ENCODE measurements at regions not wholly inside any gene's neighbourhood (a gene's known extent, or its start where the extent isn't known, plus 50 kb on each side); places are given as distances from the start of the nearest gene placed in this dataset.

DNA sequence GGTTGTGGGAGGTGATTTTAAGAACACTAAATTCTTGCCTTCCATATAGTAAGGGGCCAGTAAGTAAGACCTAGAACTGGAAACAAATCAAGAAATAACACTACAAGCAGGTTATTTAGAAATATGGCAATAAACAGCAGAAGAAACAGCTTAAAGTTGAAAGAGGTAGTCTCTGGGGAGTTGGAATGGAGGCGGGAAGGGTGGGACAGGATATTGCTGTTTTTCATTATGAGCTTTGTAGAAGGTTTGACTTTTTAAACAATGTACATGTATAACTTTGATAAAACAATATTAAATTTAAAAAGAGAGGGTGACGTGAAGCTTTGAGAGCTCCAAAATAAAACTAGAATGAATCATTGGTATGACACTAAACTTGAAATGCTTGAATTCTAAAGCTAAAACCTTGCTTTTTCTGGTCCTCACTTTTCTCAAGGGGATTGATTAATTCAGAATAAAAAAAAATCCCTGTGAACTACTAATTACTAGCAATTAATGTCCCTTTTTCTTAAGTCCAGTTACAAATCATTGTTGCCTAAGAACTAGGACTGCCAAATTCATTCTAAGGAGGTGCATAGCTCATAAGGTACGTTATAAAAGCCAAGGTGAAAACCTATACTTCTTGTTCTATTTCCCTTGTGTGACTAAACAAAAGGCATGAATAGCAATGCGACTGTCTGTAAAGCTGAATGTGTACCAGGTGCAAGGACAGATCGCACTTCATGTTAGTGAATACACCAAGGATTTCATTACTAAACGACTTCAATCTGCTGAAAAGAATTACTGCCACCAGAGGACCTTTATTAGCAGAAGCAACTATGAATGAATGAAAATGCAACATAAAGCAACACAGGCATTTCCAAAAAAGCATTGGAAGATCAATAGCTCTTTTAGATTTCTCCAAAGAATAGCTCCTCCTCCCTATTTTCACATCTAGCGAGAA lies 177.5 kb downstream of the RBM43 start:
- DNase-seq (ENCODE audit: low spot score) (no peak), ATAC-seq (no peak)
- ChIA-PET CTCF (interaction anchor here (0.7 to 1.1 kb wide), 2 partner anchors 32 to 155 kb away, joined by 3 to 4 read pairs; no protein-coding TSS in a partner anchor), POLR2A (no interaction called here)
- Mint-ChIP-seq H3K27me3 (ENCODE audit: low read depth) (peaks cover 3% of the 10 kb centered on the region), H3K27ac (no peak overlapping the region), H3K9me3 (peaks cover 12% of the 10 kb centered on the region), H3K36me3 (peaks cover 12% of the 10 kb centered on the region), H3K4me3 (no peak overlapping the region), H3K4me1 (peaks cover 45% of the 10 kb centered on the region)
- TF ChIP-seq IRF2 (CRISPR knock-in tag; IDR thresholded peaks at IDR 0.05; ENCODE audit: borderline replicate concordance, low read depth) (no peak), ESRRA (CRISPR knock-in tag; IDR thresholded peaks at IDR 0.05; ENCODE audit: borderline replicate concordance) (no peak), HMGA2 (CRISPR knock-in tag; IDR thresholded peaks at IDR 0.05) (no peak), FOXK1 (CRISPR knock-in tag; IDR thresholded peaks at IDR 0.05) (no peak), SMAD3 (CRISPR knock-in tag; IDR thresholded peaks at IDR 0.05; ENCODE audit: borderline replicate concordance) (no peak), GRHL2 (CRISPR knock-in tag; IDR thresholded peaks at IDR 0.05; ENCODE audit: insufficient replicate concordance, severe bottlenecking) (no peak), ZNF121 (CRISPR knock-in tag; IDR thresholded peaks at IDR 0.05) (no peak)
- TF ChIP-seq, protein P1, sequence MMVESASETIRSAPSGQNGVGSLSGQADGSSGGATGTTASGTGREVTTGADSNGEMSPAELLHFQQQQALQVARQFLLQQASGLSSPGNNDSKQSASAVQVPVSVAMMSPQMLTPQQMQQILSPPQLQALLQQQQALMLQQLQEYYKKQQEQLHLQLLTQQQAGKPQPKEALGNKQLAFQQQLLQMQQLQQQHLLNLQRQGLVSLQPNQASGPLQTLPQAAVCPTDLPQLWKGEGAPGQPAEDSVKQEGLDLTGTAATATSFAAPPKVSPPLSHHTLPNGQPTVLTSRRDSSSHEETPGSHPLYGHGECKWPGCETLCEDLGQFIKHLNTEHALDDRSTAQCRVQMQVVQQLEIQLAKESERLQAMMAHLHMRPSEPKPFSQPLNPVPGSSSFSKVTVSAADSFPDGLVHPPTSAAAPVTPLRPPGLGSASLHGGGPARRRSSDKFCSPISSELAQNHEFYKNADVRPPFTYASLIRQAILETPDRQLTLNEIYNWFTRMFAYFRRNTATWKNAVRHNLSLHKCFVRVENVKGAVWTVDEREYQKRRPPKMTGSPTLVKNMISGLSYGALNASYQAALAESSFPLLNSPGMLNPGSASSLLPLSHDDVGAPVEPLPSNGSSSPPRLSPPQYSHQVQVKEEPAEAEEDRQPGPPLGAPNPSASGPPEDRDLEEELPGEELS (CRISPR knock-in tag; IDR thresholded peaks at IDR 0.05): no peak
- TF ChIP-seq, protein P2, sequence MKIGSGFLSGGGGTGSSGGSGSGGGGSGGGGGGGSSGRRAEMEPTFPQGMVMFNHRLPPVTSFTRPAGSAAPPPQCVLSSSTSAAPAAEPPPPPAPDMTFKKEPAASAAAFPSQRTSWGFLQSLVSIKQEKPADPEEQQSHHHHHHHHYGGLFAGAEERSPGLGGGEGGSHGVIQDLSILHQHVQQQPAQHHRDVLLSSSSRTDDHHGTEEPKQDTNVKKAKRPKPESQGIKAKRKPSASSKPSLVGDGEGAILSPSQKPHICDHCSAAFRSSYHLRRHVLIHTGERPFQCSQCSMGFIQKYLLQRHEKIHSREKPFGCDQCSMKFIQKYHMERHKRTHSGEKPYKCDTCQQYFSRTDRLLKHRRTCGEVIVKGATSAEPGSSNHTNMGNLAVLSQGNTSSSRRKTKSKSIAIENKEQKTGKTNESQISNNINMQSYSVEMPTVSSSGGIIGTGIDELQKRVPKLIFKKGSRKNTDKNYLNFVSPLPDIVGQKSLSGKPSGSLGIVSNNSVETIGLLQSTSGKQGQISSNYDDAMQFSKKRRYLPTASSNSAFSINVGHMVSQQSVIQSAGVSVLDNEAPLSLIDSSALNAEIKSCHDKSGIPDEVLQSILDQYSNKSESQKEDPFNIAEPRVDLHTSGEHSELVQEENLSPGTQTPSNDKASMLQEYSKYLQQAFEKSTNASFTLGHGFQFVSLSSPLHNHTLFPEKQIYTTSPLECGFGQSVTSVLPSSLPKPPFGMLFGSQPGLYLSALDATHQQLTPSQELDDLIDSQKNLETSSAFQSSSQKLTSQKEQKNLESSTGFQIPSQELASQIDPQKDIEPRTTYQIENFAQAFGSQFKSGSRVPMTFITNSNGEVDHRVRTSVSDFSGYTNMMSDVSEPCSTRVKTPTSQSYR (CRISPR knock-in tag; IDR thresholded peaks at IDR 0.05): no peak
- TF ChIP-seq, protein P3, sequence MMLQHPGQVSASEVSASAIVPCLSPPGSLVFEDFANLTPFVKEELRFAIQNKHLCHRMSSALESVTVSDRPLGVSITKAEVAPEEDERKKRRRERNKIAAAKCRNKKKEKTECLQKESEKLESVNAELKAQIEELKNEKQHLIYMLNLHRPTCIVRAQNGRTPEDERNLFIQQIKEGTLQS (CRISPR knock-in tag; conservative IDR thresholded peaks at IDR 0.05): no peak
- TF ChIP-seq, protein P4, sequence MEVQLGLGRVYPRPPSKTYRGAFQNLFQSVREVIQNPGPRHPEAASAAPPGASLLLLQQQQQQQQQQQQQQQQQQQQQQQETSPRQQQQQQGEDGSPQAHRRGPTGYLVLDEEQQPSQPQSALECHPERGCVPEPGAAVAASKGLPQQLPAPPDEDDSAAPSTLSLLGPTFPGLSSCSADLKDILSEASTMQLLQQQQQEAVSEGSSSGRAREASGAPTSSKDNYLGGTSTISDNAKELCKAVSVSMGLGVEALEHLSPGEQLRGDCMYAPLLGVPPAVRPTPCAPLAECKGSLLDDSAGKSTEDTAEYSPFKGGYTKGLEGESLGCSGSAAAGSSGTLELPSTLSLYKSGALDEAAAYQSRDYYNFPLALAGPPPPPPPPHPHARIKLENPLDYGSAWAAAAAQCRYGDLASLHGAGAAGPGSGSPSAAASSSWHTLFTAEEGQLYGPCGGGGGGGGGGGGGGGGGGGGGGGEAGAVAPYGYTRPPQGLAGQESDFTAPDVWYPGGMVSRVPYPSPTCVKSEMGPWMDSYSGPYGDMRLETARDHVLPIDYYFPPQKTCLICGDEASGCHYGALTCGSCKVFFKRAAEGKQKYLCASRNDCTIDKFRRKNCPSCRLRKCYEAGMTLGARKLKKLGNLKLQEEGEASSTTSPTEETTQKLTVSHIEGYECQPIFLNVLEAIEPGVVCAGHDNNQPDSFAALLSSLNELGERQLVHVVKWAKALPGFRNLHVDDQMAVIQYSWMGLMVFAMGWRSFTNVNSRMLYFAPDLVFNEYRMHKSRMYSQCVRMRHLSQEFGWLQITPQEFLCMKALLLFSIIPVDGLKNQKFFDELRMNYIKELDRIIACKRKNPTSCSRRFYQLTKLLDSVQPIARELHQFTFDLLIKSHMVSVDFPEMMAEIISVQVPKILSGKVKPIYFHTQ (CRISPR knock-in tag; IDR thresholded peaks at IDR 0.05): no peak
- TF ChIP-seq, protein P5, sequence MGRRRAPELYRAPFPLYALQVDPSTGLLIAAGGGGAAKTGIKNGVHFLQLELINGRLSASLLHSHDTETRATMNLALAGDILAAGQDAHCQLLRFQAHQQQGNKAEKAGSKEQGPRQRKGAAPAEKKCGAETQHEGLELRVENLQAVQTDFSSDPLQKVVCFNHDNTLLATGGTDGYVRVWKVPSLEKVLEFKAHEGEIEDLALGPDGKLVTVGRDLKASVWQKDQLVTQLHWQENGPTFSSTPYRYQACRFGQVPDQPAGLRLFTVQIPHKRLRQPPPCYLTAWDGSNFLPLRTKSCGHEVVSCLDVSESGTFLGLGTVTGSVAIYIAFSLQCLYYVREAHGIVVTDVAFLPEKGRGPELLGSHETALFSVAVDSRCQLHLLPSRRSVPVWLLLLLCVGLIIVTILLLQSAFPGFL (CRISPR knock-in tag; IDR thresholded peaks at IDR 0.05; ENCODE audit: borderline replicate concordance): no peak
- TF ChIP-seq, protein P6, sequence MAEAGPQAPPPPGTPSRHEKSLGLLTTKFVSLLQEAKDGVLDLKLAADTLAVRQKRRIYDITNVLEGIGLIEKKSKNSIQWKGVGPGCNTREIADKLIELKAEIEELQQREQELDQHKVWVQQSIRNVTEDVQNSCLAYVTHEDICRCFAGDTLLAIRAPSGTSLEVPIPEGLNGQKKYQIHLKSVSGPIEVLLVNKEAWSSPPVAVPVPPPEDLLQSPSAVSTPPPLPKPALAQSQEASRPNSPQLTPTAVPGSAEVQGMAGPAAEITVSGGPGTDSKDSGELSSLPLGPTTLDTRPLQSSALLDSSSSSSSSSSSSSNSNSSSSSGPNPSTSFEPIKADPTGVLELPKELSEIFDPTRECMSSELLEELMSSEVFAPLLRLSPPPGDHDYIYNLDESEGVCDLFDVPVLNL (CRISPR knock-in tag; IDR thresholded peaks at IDR 0.05; ENCODE audit: borderline replicate concordance, low read depth): no peak

All from WTC11 (cell line).